ENCODE measurements at regions not wholly inside any gene's neighbourhood (a gene's known extent, or its start where the extent isn't known, plus 50 kb on each side); places are given as distances from the start of the nearest gene placed in this dataset.

DNA sequence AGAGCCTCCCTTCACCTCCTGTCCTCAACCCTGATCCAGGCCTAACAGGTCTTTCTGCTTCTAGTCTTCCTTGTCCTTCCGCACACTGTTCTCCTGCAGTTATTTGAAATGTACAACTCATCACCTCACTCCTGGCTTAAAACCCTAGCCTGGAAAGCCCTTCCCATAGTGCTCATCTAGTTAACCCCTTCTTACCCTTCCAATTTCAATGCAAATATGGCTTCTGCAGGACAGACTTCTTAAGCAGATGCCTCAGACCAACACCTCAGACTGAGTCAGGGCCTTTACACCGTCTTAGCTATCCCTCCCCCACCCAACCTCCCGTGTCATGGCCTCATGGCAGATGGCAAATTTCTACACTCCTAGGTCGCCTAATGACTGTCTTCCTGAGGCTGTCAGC is 130.4 kb downstream of the BCOR start:
- Mint-ChIP-seq H3K9me3 (peaks cover 5% of the 10 kb centered on the region), H3K27ac (peak overlapping the region; percentile 15), H3K27me3 (no peaks in the 10 kb centered on the region), H3K4me1 (peaks cover 12% of the 10 kb centered on the region), H3K4me3 (no peak overlapping the region), H3K36me3 (ENCODE audit: low read depth) (peaks cover 5% of the 10 kb centered on the region)
- DNase-seq, result no peak
- intact Hi-C loops (cut with micrococcal nuclease), result no loop called here

DNA sequence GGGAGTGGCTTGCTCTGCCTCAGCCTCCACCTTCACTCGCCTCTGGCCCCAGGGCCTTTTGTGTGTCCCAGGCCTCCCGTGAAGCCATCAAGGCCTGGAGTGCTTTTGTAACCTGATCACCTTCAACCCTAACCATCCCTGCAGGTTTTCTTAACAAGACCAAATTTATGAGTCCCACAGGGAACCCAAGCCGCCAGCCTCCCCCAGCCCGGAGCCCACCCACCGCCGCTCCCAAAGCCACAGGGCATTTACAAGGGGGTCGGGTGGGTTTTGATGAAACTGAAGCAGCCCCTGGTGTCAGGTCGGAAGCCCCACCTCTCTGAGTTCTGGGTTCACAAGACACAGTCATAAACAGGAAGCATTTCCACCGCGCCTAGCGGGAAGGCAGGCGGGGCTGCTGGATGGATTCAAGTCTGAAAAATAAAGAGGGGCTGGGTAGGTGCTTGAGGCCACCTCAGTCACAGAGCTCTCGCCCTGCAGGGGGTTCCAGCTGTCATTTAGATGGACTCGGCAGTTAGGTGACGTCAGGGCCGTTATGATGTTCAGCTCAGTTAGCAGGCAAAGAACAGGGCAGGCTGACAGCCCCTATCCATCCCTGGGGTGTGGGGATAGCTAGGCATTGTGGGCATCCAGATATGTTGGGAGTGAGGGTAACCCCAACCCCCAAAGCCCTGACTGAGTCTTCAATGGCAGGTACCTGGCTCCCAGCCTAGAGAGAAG is 128.5 kb downstream of the BCOR start:
- H3K4me3 Mint-ChIP-seq, result peak overlapping the region; percentile 23
- H3K27me3 Mint-ChIP-seq, result no peaks in the 10 kb centered on the region
- intact Hi-C loops (cut with micrococcal nuclease), result no loop called here
- peaks cover under 1% of the 10 kb centered on the region for H3K9me3 Mint-ChIP-seq
- H3K27ac Mint-ChIP-seq, result peak overlapping the region; percentile 77
- peak; percentile 78 for DNase-seq
- peaks cover 12% of the 10 kb centered on the region for H3K4me1 Mint-ChIP-seq
- H3K36me3 Mint-ChIP-seq (ENCODE audit: low read depth), result peaks cover 5% of the 10 kb centered on the region

DNA sequence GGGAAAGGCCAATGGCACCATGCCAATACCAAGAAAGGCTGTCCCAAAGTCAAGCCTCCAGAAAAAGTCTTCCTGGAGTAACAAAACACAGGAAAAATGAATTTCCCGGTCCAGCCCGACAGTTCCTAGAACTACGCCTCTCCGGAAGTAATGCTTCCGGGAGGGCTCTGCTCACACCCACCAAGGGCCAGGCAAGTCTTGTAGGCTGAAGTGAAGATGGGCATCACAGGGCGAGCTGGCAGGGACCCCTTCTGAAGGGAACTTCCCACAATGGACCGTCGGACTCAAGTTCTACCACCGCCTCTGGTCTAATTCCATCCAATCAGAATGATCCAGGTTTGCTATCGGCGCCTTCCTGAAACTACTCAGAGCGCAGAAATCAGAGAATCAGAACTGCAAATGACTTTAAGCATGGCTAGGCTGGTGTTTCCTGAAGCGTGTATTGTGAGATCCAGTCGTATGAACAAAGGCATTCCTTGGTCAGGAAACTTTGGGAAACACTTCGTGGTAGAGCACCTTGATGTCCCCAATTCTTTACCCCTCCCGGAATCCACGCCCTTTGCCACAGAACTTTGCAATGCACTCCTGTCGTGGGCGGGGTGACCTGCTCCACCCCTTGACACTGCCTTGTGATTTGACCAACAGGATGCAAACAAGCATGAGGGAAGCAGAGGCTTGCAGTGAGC is 127.8 kb downstream of the BCOR start:
- DNase-seq, result no peak
- intact Hi-C loops (cut with micrococcal nuclease), result no loop called here
- no peaks in the 10 kb centered on the region for H3K9me3 Mint-ChIP-seq
- H3K4me1 Mint-ChIP-seq, result peaks cover 12% of the 10 kb centered on the region
- H3K27ac Mint-ChIP-seq, result no peak overlapping the region
- no peak overlapping the region for H3K4me3 Mint-ChIP-seq
- no peaks in the 10 kb centered on the region for H3K27me3 Mint-ChIP-seq
- peaks cover 5% of the 10 kb centered on the region for H3K36me3 Mint-ChIP-seq (ENCODE audit: low read depth)

DNA sequence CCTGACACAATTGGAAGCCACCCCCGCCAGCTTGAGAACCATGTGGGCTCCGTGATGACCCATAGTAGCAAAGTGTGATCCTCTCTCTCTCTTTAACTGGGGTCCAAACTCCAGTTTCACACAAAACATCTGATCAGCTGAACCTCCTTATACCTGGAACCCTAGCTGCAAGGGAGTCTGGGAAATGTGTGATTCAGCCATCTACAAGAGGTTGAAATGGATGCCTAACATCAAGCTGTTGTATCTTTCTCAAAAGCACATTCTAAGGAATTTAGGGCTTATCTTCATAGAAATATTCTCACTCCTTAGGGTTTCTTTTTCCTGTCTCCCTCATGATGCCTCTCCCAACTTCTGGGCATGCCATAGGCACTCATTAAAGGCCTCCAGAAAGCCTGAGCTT is 126.0 kb downstream of the BCOR start:
- no peak for DNase-seq
- H3K27me3 Mint-ChIP-seq, result no peaks in the 10 kb centered on the region
- no peak overlapping the region for H3K4me3 Mint-ChIP-seq
- H3K9me3 Mint-ChIP-seq, result no peaks in the 10 kb centered on the region
- H3K27ac Mint-ChIP-seq, result no peak overlapping the region
- intact Hi-C loops (cut with micrococcal nuclease), result no loop called here
- peaks cover 12% of the 10 kb centered on the region for H3K4me1 Mint-ChIP-seq
- peaks cover 5% of the 10 kb centered on the region for H3K36me3 Mint-ChIP-seq (ENCODE audit: low read depth)

DNA sequence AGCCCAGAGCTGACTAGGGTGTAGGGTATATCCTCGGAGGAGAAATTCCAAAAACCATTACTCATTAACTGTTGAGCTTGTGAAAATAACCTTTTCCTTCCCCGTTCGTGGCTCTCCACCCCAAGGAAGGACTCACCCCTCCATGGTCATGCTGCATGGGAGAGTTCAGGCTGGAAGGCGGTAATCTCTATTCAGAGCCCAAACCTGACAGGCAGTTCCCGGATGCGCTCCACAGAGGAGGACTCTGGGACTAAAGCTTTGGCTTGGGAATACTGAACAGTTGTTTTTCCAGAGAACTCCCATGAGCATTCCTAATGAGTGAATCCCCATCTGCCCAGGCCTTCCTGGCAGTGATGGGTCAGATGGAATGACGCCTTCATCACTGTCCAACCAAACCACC is 125.4 kb downstream of the BCOR start:
- H3K27ac Mint-ChIP-seq, result no peak overlapping the region
- peaks cover 5% of the 10 kb centered on the region for H3K36me3 Mint-ChIP-seq (ENCODE audit: low read depth)
- intact Hi-C loops (cut with micrococcal nuclease), result no loop called here
- H3K9me3 Mint-ChIP-seq, result no peaks in the 10 kb centered on the region
- peaks cover 14% of the 10 kb centered on the region for H3K4me1 Mint-ChIP-seq
- no peak for DNase-seq
- no peak overlapping the region for H3K4me3 Mint-ChIP-seq
- H3K27me3 Mint-ChIP-seq, result no peaks in the 10 kb centered on the region

DNA sequence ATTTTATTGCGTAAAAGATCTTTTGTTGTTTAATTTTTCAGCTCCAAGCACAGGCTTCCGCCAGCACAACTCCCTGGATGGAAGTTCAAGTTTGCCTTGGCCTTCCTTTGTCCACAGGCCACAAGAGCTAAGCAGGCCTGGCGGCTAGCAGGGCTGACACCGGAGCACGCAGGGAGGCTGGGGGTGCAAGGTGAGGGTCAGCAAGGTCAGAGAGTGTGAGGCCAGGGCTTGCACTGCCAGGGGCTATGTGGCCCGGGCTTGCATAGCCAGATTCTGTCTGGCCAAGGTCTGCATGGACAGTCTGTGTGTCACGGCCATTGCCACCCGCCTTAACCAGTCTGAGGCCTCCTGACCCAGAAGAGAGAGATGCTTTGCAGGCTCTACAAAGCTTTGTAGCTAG is 123.9 kb downstream of the BCOR start:
- DNase-seq, result no peak
- H3K9me3 Mint-ChIP-seq, result no peaks in the 10 kb centered on the region
- H3K36me3 Mint-ChIP-seq (ENCODE audit: low read depth), result peaks cover 5% of the 10 kb centered on the region
- H3K4me3 Mint-ChIP-seq, result no peak overlapping the region
- peaks cover 14% of the 10 kb centered on the region for H3K4me1 Mint-ChIP-seq
- H3K27me3 Mint-ChIP-seq, result no peaks in the 10 kb centered on the region
- intact Hi-C loops (cut with micrococcal nuclease), result no loop called here
- H3K27ac Mint-ChIP-seq, result no peak overlapping the region

DNA sequence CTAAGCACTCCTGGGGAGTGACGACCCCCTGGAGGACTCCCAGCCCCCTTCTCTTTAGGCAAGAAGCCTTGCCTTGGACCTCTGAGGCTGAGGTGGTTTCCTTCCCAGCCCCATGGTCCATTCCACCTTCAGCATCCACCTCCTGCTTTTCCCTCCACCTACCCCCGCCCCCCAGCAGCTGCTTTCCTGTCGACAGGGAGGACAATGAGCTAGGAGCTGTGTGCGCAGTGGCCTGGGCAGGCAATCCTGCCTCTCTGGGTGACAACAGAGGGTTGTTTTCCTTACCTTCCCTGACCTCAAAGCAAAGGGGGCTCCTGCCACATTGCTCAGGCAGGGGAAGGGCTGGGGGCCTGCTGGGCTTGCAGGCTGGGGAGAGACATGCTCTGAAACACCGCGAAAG is 123.5 kb downstream of the BCOR start:
- DNase-seq, result no peak
- peaks cover 5% of the 10 kb centered on the region for H3K36me3 Mint-ChIP-seq (ENCODE audit: low read depth)
- no peaks in the 10 kb centered on the region for H3K27me3 Mint-ChIP-seq
- H3K9me3 Mint-ChIP-seq, result no peaks in the 10 kb centered on the region
- no peak overlapping the region for H3K27ac Mint-ChIP-seq
- H3K4me1 Mint-ChIP-seq, result peaks cover 9% of the 10 kb centered on the region
- H3K4me3 Mint-ChIP-seq, result no peak overlapping the region
- intact Hi-C loops (cut with micrococcal nuclease), result no loop called here

DNA sequence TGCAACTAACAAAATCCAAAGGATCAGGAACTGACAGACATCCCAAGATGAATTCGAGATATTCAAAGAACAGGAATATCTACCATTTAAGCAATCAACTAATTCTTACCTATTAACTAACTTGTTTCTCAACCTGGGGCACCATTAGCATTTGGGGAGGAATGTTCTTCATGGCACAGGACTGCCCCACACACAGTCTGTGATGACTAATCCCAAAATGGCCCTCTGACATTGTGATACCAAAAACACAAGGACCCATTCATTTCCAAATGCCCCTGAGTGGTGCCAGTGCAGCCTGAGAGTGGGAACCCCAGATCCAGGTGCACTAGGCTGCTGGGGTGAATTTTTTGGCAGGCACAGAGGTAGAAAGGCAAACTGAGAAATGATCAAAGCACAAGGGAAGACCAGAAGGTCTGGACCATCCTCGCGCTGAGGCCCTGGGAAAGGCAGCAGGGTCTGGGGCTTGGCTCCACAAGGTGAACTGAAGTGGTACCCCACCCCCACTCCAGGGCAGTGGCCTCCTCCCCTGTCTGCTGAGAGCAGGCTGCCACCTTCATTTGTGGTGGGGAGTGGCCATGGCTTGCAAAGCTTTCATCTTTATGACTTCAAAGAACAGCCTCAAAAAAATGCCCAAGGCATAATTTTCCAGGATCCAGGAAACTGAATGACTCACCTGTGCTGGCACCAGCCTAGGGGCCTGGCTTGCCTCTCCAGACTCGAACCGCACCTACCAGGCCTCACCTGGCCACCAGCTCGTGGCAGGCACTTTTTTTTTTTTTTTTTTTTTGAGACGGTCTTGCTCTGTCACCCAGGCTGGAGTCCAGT is 122.4 kb downstream of the BCOR start:
- Mint-ChIP-seq H3K27me3 (no peaks in the 10 kb centered on the region), H3K4me1 (peaks cover 9% of the 10 kb centered on the region), H3K36me3 (ENCODE audit: low read depth) (peaks cover 5% of the 10 kb centered on the region), H3K27ac (no peak overlapping the region), H3K4me3 (no peak overlapping the region), H3K9me3 (no peaks in the 10 kb centered on the region)
- DNase-seq, result no peak
- intact Hi-C loops (cut with micrococcal nuclease), result no loop called here

DNA sequence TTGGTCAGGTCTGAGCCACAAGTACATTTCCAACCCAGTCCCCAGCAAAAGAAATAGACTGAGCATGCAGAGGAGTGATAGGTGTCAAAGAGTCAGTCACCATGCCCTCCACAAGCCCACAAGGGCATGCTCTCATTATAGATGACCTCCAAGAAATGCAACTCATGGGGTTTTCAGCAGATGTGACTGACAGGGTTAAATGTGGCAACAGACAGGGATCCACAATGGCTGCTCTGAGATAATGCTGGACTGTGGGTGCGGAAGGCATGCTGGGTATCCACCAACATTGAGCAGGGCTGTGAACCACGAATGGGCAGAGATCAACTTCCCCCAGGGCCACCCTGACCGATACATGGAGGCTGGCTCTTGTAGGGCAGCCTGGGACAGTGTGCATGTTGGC is 115.8 kb downstream of the BCOR start:
- H3K4me3 Mint-ChIP-seq, result no peak overlapping the region
- DNase-seq, result no peak
- no peak overlapping the region for H3K27ac Mint-ChIP-seq
- no peaks in the 10 kb centered on the region for H3K27me3 Mint-ChIP-seq
- no peaks in the 10 kb centered on the region for H3K9me3 Mint-ChIP-seq
- H3K4me1 Mint-ChIP-seq, result peaks cover 12% of the 10 kb centered on the region
- no peaks in the 10 kb centered on the region for H3K36me3 Mint-ChIP-seq (ENCODE audit: low read depth)
- intact Hi-C loops (cut with micrococcal nuclease), result no loop called here

DNA sequence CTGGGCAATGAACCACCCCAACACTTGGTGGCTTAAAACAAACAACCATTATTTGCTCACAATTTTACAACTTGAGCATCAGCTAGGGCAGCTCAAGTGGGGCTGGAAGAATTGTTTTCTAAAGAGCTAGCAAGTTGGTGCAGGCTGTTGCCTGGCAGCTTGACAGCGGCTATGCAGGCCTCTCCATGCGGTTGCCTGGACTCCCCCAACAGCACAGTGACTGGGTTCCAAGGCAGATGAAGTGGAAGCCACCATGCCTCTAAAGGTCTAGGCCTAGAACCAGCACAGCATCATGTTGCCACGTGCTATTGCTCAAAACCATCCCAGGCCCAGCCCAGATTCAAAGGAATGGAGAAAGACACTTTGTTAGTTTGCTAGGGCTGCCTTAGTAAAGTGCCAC is 114.8 kb downstream of the BCOR start:
- Mint-ChIP-seq H3K36me3 (ENCODE audit: low read depth) (no peaks in the 10 kb centered on the region), H3K4me1 (peaks cover 11% of the 10 kb centered on the region), H3K4me3 (no peak overlapping the region), H3K27me3 (no peaks in the 10 kb centered on the region), H3K9me3 (no peaks in the 10 kb centered on the region), H3K27ac (no peak overlapping the region)
- DNase-seq, result no peak
- intact Hi-C loops (cut with micrococcal nuclease), result no loop called here

DNA sequence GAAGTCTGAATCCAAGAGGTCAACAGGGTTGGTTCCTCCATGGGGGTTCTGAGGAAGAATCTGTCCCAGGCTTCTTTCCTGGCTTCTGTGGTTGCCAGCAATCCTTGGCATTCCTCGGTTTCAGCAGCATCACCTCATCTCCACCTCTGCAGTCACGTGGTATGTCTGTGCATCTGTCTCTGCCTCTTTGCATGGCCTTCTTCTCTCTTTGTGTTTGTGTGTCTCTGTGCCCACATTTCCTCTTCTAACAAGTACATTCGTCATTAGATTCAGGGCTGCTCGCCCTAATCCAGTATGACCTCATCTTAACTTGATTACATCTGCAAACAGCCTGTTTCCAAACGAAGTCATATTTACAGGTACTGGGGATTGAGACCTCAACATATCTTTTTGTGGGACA is 114.0 kb downstream of the BCOR start:
- Mint-ChIP-seq H3K9me3 (no peaks in the 10 kb centered on the region), H3K27ac (no peak overlapping the region), H3K27me3 (no peaks in the 10 kb centered on the region), H3K36me3 (ENCODE audit: low read depth) (no peaks in the 10 kb centered on the region), H3K4me3 (no peak overlapping the region), H3K4me1 (peaks cover 6% of the 10 kb centered on the region)
- DNase-seq, result no peak
- intact Hi-C loops (cut with micrococcal nuclease), result no loop called here

DNA sequence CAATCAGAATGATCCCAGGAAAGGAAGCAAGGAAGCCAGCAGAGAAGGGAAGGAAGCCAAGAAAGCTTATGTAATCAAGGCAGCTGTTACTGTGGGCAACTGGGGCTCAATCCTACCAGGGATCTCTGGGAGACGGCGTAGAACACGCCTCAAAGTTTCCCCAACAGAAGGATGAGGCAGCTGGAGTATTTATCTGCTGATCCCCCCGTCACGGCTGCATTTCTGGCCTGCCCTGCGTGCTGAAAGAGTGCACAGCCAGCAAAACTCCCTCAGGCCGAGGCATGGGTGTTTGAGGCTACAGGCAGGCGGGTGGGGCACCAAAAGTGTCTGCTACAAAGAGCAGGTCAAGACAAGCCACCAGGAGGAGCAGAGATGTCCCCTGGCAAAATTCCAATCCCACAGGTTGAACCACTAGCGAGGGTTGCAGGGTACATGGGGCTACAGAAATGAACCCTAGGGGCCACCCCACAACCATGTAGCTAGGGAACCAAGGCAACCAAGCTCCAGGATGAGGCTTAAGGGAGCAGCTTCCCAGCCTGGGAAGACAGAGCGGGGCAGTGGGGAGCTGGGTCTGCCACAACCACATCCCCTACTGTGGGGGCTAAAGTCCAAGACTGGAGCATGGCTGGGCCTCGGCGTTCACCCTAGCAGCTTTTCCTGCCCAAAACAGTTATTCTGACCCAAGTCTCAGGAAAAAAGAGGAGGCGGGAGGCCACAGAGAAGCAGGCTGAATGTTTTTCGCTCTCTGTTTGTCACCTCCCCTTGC is 113.4 kb downstream of the BCOR start:
- intact Hi-C loops (cut with micrococcal nuclease), result no loop called here
- no peaks in the 10 kb centered on the region for H3K9me3 Mint-ChIP-seq

DNA sequence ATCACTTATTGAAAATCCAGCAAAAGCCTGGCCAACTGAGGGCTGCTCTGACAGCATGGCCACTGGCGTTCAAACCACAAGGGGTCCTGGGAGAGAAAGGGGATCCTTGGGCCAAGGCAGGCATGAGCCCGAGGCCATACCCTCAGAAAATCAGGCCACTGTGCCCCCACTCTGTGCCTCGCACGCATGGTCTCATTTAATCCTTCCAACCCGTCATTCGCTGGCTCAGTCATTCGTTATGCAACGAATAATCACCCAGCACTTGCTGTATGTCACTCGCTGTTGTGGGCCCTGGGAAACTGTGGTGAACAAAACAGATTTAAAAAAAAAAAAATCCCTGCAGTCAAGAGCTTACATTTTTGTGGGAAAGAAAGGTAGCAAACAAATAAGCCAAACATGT is 112.7 kb downstream of the BCOR start:
- Mint-ChIP-seq H3K4me1 (peaks cover 6% of the 10 kb centered on the region), H3K36me3 (ENCODE audit: low read depth) (no peaks in the 10 kb centered on the region), H3K9me3 (no peaks in the 10 kb centered on the region), H3K4me3 (no peak overlapping the region), H3K27ac (no peak overlapping the region), H3K27me3 (no peaks in the 10 kb centered on the region)
- DNase-seq, result no peak
- intact Hi-C loops (cut with micrococcal nuclease), result no loop called here

More for the DNA sequence above, 113.4 kb downstream of the BCOR start:
- no peak for DNase-seq
- H3K4me3 Mint-ChIP-seq, result no peak overlapping the region
- no peaks in the 10 kb centered on the region for H3K36me3 Mint-ChIP-seq (ENCODE audit: low read depth)
- no peaks in the 10 kb centered on the region for H3K27me3 Mint-ChIP-seq
- H3K27ac Mint-ChIP-seq, result no peak overlapping the region
- H3K4me1 Mint-ChIP-seq, result peaks cover 6% of the 10 kb centered on the region

DNA sequence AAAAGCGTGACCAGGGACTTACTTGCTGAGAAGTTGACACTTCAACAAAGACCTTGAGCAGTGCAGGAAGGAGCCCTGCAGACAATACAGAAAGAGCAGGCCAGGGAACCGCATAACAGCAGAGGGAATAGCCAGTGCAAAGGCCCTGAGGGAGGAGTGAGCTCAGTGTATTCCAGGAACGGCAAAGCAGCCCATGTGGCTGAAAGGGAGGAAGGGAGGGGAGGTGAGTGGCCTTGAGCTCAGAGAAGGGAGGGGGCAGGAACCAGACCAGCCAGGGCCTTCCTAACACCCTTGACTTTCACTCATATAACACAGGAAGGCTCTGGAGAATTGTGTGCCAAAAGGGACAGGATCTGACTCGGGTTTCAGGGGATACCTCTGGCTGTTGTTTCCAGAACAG is 112.2 kb downstream of the BCOR start:
- H3K4me1 Mint-ChIP-seq, result peaks cover 6% of the 10 kb centered on the region
- no peak overlapping the region for H3K27ac Mint-ChIP-seq
- H3K4me3 Mint-ChIP-seq, result no peak overlapping the region
- intact Hi-C loops (cut with micrococcal nuclease), result no loop called here
- H3K27me3 Mint-ChIP-seq, result no peaks in the 10 kb centered on the region
- H3K36me3 Mint-ChIP-seq (ENCODE audit: low read depth), result no peaks in the 10 kb centered on the region
- H3K9me3 Mint-ChIP-seq, result no peaks in the 10 kb centered on the region
- no peak for DNase-seq
